Middle frontal gyrus (tissue), 1 donor: ENCODE measurements at regions not wholly inside any gene's neighbourhood (a gene's known extent, or its start where the extent isn't known, plus 50 kb on each side); places are given as distances from the start of the nearest gene placed in this dataset.
"Not testable (repeated sequence)": the region's sequence is repeated elsewhere in the genome, so short reads cannot be mapped to it uniquely, and the experiment has no call there.

Experiments
- DNase-seq: peaks from one replicate; pipeline ENCODE4 v3.0.0-alpha.2; 2015; ENCODE audit warnings: low spot score; ENCODE audit errors: extremely low spot score

DNA sequence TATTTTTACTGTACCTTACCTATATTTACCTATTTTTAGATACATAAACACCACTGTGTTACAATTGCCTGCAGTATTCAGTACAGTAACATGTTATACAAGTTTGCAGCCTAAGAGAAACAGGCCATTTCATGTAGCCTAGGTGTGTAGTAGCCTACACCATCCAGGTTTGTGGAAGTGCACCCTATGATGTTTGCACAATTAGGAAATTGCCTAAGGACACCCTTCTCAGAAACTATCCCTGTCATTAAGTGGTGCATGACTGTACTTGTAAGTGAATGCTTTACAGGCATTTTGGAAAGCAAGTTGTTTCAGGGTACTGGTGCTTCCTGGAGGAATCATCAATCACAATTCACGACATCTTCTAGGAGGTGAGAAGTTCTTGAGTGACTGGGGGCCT is 991.8 kb upstream of the SLIT2 start:
- DNase-seq, result no peak

DNA sequence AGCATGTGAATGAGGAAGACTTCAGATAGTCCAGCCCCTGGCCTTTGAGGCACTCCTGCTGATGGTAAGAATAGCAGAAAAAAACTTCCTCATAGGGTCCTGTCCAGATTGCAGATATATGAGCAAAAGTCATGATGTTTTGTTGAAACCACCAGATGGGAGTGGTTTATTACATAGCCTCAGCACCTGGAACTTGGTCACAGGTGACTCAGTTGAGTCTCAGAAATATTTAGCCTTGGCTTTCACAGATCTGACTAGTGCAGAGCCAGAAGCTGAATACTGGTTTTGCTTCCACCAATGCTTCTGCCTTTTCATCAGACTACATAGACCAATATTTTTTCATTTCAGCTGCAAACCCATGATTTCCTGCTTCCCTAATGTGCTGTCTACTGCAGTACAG is 994.9 kb upstream of the SLIT2 start:
- no peak for DNase-seq

DNA sequence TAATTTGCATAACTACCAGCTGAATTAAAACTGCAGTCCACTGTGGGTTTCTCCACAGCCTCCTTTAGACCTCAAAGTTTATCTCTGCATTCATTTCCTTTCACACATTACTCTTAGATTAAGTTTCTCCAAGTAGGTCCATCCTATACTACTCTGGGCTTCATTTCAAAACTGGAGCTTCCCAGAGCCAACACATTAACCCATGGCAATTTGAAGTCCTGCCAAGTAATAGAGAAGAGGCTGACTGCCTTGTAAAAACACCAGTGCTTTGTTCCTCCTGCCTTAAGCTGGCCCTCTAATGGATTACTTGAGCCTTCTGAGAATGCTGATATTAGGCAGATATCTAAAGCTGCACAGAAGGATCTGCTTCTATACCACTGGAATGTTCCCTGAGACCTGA is 997.2 kb upstream of the SLIT2 start:
- no peak for DNase-seq

DNA sequence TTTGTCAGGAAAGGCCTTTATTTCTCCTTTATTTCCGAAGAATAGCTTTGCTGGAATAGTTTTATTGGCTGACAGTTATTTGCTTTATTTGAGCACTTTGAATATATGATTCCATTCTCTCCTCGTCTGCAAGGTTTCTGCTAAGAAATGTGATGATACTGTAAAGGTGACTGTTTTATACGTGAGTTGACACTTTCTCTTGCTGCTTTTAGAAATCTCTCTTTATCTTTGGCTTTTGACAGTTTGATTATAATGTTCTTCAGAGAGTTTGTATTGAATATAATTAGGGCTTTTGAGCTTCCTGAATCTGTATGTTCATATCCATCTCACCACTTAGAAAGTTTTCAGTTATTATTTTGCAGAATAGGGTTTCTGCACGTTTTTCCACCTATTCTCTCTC is 1003.7 kb upstream of the SLIT2 start:
- DNase-seq, result no peak

DNA sequence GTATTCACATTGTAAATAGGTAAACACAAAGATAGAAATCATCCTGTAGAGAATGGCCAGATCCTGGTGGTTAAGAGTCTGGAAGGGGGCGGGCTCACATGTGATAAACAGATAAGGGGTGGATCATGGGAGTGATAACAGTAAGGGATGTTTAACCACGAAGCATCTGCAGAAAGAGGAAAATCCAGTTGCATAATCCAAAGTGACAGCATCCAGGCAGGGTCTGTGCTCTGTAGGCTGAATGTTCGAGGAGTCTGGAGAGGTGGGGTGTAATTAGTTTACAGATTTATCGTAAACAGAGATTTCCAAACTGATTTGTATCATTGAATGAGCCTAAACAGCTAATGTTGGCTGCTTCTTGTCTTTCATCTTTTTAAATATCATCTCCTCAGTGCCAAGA is 1009.8 kb upstream of the SLIT2 start:
- no peak for DNase-seq

DNA sequence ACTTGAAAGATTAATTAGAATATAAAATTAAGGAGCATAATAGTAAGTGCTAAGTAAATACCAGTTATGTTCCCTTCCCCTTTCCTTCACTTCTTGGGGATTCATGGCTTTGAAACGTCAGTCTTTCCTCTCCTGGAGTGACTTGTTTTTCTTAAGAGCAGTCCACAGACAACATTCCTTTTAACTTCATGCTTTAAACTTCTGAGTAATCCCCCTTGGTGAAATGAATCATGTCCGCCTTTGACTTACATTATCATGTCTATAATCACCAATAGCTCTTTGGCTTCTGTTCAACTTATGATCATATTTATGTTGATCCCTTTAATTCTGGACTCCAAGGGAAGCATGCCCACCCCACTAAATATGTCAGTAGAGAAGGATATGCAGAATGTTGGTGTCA is 1012.1 kb upstream of the SLIT2 start:
- DNase-seq, result no peak

DNA sequence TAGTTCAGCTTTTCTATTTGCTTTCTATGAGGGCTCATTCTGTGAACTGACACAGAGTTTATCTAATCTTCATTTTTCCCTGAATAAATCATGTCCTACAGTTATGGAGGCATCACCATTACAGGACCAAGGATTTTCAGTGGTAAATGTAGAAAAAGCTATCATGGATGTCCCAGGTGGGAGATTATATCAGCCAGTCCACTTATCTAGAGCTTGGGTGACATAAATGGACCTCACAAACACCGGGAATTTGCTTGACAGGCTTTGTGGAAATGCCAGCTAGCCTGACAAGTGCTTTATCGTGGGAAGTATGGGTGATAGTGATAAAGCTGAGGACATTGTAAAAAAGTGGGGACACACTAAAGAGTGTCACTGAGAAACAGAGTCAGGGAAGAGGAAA is 1015.2 kb upstream of the SLIT2 start:
- DNase-seq, result no peak

DNA sequence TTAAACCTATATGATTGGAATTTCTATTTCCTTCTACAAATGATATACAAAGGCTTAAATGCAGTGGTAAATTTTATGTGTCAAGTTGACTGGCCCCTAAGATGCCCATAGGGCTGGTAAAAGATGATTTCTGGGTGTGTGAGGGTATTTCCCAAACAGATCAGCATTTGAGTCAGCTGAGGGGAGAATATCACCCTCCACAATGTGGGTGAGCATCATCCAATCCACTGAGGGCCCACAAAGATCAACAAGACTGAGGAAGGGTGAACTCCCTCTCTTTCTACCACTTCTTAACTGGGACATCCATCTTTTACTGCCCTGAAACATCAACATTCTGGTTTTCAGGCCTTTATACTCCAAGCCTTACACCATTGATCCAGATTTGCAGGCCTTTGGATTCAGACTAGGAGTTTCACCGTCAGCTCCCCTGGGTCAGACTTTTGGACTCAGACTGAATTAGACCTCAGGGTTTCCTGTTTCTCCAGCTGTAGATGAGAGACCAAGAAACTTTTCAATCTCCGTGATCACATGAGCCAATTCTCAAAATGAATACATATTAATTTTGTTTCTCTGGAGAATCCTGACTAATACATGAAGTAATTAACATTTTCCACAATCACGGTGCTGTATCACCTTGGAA is 1020.7 kb upstream of the SLIT2 start:
- no peak for DNase-seq

DNA sequence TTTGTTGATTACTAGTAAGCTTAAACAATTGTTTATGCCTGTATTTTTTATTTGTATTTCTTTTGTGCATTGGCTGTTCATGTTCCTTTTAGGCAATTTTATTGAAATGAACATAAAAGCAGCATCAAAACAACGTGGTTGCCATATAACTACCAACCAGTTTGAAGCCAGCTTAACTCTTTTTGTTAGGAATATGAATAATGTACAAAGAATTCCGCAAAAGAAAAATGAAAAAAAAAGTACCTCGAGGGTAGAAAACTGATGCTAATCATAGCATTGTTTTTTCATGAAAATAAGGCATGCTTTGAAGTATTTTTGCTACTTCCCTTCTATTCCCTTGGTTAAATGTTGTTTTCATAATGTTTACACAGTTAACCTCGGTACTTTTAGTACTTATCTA is 1024.0 kb upstream of the SLIT2 start:
- DNase-seq, result no peak

DNA sequence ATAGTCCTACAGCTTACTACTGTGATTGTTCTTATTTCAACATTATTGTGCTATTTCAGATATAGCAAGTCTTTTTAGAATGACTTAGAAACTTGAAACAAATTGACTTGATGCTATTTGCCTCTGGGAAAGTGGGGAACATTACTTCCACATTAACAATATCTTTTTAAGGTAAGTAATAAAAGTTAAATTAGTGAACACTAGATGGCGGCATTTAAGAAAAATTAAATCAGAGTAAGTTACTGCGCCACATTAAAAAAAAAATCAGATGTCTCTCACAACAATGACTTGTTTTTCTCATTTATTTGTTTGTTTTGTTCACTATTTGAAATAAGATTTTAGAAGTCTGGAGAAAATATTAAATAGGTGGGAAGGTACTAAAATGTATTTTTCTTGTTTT is 1026.9 kb upstream of the SLIT2 start:
- DNase-seq, result no peak

DNA sequence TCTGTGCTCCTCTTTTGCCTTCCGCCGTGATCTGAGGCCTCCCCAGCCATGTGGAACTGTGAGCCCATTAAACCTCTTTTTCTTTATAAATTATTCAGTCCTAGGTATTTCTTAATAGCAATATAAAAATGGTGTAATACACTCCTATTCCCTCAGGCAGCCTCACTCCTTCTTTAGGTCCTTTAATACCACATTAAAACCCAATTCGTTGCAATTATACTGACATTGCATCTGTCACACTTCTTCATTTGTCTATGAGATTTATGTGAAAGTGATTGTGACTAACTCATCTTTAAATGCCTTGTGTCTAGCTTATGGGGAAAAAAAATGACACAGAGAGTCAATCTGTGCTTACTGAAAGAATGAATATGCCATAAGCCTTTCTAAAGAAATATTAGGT is 1035.2 kb upstream of the SLIT2 start:
- no peak for DNase-seq

DNA sequence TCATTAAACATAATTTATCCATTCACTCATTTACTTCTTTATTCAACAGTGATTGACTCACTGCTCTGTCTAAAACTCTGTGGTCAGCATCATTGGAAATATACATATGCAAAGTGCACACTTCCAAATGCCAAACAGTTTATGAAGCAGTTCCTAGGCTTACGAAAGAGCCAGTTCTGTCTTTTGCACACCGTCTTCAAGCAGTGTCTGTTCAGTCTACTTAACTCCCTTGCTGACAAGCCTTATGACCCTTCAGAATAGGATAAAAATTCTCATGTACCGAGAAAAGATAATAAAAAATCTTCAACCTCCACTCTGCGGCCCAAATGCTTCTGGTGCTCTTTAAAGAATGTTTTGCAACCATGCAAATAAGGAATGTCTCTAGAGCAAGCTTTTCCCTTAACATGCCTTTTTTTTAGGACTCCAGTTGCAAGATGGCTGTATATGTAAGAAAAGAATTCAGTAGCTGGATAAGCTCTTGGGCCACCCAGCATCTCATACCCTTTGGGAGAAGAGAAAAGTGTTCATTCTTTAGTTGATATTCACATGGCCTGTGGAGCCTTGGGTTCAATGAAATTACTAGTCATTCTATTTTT is 1037.0 kb upstream of the SLIT2 start:
- DNase-seq, result no peak

DNA sequence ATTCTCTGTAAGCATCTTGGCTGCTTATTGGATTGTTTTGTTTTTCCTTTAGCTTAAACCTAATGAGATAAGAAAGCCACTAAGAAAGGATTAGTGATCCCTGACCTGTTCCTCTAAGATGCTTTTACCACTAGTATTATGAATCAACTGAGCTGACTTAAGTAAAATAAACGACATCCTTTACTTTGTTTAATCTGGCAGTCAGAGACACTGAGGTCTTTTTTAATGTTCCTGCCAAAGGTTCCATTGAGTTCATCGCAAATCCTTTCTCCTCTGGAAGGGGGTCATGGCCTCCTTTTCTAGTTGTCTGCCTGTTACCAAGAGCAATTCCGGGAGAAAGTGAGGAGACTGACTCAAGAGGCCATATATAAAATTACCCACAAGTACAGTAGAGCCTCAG is 1038.3 kb upstream of the SLIT2 start:
- DNase-seq, result no peak

DNA sequence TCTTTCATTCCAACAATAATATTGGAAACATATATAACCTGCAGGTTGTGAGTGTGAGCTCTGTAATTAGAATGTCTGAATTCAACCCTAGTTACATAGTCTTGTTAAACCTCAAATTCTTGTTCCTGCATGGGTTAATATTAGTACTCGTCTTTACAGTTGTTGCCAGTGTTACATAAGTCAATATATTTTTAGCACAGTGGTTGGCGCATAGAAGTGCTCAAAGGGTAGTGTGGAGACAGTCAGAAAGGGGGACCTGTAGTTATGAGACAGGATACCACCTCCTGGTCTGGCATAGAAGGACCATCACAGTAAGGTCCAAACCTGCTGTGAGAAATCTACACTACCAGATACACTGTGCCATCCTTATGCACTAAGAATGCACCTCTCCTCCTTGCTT is 1045.9 kb upstream of the SLIT2 start:
- DNase-seq, result no peak

DNA sequence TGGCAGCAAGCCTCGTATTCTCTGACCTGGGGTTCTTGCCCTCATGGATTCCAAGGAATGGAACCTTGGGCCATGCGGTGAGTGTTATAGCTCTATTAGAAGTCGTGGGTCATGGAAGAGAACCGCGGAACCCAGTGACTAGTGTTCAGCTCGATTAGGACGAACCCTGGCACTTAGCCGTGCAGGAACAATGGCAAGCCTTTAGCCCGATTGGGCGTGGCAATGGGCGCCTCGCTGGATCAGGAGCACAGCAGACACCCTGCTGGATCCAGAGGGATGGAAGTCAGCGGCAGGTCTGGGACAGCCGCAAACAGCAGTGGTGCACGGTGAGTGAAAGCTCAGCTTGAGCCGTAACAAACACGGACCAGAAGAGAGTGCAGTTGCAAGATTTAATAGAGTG is 1053.9 kb upstream of the SLIT2 start:
- DNase-seq, result not testable (repeated sequence)

DNA sequence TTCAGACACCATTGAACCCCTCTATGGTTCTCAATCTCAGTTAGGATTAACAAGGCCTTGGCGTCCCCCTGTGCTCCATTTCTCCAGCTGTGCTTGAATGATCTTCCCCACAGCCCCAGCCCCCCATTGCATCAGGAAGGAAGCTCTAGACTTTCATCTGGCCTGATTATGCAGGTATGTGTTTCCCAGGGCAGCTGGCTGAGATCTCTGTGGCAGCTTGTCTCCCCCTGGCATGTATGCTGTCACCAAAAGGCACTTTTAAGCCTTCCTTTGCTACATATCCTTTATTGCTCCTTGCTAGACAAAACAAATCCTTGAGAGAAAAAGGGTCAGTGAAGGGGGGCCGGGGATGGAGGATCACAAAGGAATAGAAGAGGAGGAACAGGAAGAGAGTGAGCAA is 1056.0 kb upstream of the SLIT2 start:
- no peak for DNase-seq

DNA sequence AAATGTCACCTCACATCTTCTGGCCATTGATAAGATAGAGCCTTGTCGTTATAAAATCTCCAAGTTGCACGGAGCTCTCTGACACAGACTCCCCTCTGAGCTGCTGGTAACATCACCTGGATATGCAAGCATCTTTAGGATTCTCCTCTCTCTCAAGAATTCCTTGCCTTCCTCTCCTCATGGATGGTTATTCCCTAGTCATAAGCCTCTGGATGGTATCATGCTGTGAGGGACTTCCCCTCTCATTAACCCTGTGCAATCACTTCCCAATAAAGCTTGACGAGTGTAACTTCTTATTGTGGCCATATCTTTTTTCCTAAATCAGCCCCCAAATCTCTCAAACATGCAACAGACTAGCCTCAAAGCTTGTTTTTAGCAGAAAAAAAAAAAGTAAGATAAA is 1057.0 kb upstream of the SLIT2 start:
- DNase-seq, result no peak

DNA sequence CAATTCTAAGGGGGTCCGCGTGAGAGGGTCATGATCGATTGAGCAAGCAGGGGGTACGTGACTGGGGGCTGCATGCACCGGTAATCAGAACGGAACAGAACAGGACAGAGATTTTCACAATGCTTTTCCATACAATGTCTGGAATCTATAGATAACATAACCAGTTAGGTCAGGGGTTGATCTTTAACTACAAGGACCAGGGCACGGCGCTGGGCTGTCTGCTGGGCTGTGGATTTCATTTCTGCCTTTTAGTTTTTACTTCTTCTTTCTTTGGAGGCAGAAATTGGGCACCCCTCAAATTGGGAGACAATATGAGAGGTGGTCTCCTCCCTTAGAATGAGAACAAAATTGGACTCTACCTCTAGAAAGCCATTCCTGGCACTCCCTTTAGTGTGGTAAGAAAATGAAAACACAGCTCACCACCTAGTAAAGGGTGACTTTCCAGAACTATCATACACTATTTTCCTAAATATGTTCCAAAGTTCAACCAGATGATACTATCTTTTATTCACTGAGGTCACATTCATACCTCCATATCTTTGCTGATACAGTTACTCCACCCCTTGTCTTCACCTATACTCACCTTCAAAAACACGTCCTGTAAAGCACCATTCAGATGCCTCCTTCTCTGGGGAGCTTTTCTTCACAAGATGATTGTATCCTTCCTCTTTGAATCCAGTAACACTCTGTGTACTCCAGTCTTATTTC is 1058.3 kb upstream of the SLIT2 start:
- DNase-seq, result no peak

DNA sequence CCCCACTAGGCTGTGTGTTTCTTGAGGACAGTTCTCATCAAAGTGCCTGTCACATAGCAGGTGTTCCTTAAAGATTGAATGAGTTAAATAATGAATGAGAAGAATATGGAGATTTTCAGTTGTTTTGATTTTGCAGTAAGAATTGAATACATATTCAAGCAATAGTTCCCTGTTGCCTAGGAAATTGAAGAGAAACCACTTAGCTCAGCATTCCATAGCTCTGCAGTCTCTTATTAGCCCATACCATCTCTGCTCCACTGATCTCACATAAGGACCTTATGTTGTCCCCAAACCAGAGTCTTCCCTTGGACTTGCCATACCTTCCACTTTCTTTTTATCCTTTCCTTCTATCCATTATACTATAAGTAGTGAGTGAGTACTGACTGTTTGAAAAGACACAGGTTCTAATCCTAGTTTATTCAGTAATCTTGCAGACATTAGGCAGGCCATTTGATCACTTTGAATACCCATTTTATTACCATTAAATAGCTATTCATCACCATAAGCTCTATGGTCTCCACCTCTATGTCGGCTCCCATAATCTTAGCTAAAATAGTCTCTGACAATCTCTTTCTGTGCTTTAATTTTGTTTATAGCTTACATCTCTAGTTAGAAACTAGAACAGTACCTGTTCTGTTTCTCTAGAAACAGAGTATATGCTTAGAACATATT is 1059.6 kb upstream of the SLIT2 start:
- no peak for DNase-seq

DNA sequence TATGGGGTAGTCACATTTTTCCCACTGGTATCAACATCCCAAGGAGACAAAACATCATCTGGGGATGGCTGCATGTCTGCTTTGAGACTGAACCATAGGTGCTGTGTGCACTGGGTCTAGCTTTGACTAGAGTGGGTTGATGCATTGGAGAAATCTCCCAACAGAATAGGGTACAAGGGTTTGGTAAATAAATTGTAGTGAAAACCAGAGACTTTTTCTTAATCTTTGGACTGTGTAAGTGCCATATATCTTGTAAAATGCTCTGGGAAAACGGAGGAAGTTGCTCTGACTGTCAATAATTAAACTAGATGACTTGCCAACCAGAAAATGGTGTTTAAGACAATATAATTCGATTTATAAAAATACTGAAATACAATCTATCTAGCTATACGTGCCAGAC is 1064.0 kb upstream of the SLIT2 start:
- no peak for DNase-seq

DNA sequence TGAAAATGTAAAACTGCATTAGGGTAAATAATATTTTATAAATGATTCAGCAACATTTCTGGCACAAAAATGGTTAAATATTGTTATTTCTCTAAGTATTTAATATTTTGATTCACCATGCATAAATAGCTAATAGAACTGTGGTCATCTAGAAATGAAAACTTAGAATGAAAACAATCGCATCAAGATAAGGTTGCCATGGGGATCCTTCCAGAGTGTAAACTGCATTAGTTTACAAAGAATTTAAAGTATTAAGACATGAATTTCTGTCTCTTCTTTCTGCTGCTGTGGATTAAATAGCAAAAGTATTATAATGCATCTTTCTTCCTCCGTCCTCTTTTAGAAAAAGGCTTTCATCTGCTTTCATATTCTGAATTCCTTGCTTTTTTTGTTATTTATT is 1064.6 kb upstream of the SLIT2 start:
- DNase-seq, result no peak

DNA sequence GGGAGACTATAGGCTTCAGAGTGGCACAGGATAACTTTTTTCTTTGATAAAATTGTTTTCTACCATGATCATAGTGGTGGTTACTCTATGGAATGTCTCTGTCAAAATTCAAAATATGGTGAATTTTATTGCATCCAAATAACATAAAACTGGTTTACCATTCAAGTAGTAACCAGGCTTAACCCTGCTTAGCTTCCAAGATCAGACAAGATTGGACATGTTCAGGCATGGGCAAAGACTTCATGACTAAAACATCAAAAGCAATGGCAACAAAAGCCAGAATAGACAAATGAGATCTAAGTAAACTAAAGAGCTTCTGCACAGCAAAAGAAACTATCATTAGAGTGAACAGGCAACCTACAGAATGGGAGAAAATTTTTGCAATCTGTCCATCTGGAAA is 1070.1 kb upstream of the SLIT2 start:
- not testable (repeated sequence) for DNase-seq

DNA sequence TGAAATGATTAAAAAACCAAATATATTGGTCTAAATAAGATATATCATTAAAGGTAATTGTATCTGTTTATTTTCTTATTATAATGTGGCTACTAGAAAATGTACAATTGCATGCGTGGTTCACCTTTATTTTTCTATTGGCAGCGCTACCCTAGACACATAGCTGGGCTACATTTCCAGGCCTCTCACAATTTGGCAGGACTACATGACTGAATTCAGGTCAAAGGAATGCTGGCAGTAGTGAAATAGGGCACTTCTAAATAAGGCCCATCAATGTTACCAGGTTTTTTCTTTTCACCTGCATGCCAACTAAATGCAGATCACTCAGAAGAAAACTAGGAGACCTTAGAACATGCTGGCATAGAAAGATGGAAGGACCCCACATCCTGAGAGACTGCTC is 1072.9 kb upstream of the SLIT2 start:
- no peak for DNase-seq
